Activated CD4-positive, alpha-beta T cell treated with anti-CD3 and anti-CD28 coated beads, Interleukin-2, amount 50 U/mL, for 16 hours (primary cell): ENCODE measurements at regions not wholly inside any gene's neighbourhood (a gene's known extent, or its start where the extent isn't known, plus 50 kb on each side); places are given as distances from the start of the nearest gene placed in this dataset.

ENCODE experiments used
- DNase-seq: peaks from one replicate; pipeline ENCODE4 v3.0.0-alpha.2; 2020

- DNase-seq = no peak
These were observed 55.8 kb downstream of the KCNE4 start for GRCh38 chr2:223107825-223108224.

GRCh38 chr2:223108351-223109050 lies 56.5 kb downstream of the KCNE4 start:
- no peak for DNase-seq

GRCh38 chr2:223109341-223109740 lies 57.4 kb downstream of the KCNE4 start:
- DNase-seq = no peak

- no peak for DNase-seq
These were observed 61.2 kb downstream of the KCNE4 start for GRCh38 chr2:223113161-223113560.

GRCh38 chr2:223114170-223114569 lies 62.2 kb downstream of the KCNE4 start:
- no peak for DNase-seq

GRCh38 chr2:223114917-223115316 lies 62.9 kb downstream of the KCNE4 start:
- no peak for DNase-seq

GRCh38 chr2:223117533-223117932 lies 65.5 kb downstream of the KCNE4 start:
- DNase-seq = no peak

- no peak for DNase-seq
These were observed 69.3 kb downstream of the KCNE4 start for GRCh38 chr2:223121283-223121682.

- DNase-seq = no peak
These were observed 70.8 kb downstream of the KCNE4 start for GRCh38 chr2:223122781-223123180.

GRCh38 chr2:223123855-223124610 lies 72.0 kb downstream of the KCNE4 start:
- DNase-seq = no peak

- no peak for DNase-seq
These were observed 89.6 kb downstream of the KCNE4 start for GRCh38 chr2:223141606-223142005.

- DNase-seq = no peak
These were observed 90.1 kb downstream of the KCNE4 start for GRCh38 chr2:223142118-223142517.

- no peak for DNase-seq
These were observed 95.4 kb downstream of the KCNE4 start for GRCh38 chr2:223147431-223147830.

GRCh38 chr2:223148516-223148915 lies 96.5 kb downstream of the KCNE4 start:
- DNase-seq = no peak

- no peak for DNase-seq
These were observed 104.0 kb downstream of the KCNE4 start for GRCh38 chr2:223155956-223156355.

- no peak for DNase-seq
These were observed 110.0 kb downstream of the KCNE4 start for GRCh38 chr2:223161873-223162458.

- DNase-seq = no peak
These were observed 113.6 kb downstream of the KCNE4 start for GRCh38 chr2:223165423-223166214.

- DNase-seq = no peak
These were observed 114.2 kb downstream of the KCNE4 start for GRCh38 chr2:223166215-223166493.

- DNase-seq = no peak
These were observed 115.1 kb downstream of the KCNE4 start for GRCh38 chr2:223166983-223167650.

GRCh38 chr2:223169830-223170605 lies 118.0 kb downstream of the KCNE4 start:
- no peak for DNase-seq

GRCh38 chr2:223176970-223177369 lies 125.0 kb downstream of the KCNE4 start:
- DNase-seq = no peak

GRCh38 chr2:223180463-223180862 lies 128.5 kb downstream of the KCNE4 start:
- no peak for DNase-seq
